HG03064 (cell line): ENCODE measurements at regions not wholly inside any gene's neighbourhood (a gene's known extent, or its start where the extent isn't known, plus 50 kb on each side); places are given as distances from the start of the nearest gene placed in this dataset.

Experiments used
- ATAC-seq: cut with Tn5 transposase; IDR thresholded peaks from one replicate; pipeline ENCODE4 v1.9.1; 2021; ENCODE audit warnings: low read depth; ENCODE audit not compliant: unreplicated experiment

DNA sequence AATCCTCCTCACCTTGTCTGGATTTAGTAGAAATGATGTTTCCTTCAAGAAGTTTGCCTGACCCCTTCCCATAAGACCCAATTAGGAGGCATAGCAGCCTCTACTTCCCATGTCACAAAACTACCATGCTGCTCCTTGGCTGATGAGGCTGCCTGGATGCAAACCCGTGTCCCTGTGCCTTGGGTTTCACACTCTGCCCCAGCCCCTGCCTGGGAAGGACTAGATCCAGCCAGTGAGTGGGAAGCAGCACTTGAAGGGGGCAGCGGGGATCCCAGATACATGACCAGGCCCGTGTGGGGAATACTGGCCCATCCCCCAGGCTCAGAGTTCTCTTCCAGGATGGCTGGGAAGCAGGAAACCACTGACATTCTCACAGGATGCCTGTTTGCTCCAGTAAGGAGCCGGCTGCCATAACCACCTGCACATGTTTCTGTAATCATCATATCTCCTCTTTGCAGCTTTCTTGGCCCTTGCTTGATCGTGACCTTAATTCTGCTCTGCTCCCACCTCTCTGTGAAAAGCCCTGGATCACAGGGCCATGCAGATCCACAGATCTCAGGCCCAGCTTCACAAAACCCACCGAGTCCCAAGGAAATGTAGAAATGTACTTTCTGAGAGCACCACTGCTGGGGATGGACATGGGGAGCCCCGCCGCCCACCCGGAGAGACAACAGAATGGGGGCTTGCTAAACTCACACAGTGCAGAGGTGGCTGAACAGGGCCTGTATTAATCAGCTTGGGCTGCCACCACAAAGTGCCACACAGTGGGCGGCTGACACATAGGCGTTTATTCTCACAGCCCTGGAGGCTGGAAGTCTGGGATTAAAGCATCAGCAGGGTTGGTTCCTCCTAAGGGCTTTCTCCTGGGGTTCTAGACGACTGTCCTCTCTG, 287.8 kb upstream of the IGFBP3 start:
- ATAC-seq, result no peak

- no peak for ATAC-seq
Measured at GRCh38 chr7:46207931-46208634, 287.0 kb upstream of the IGFBP3 start.

- ATAC-seq, result no peak
Measured at GRCh38 chr7:46206476-46207060, 285.5 kb upstream of the IGFBP3 start.

- ATAC-seq, result no peak
Measured at GRCh38 chr7:46205478-46205877, 284.4 kb upstream of the IGFBP3 start.

- no peak for ATAC-seq
Measured at GRCh38 chr7:46203926-46204325, 282.9 kb upstream of the IGFBP3 start.

- ATAC-seq, result no peak
Measured at GRCh38 chr7:46202379-46202778, 281.3 kb upstream of the IGFBP3 start.

DNA sequence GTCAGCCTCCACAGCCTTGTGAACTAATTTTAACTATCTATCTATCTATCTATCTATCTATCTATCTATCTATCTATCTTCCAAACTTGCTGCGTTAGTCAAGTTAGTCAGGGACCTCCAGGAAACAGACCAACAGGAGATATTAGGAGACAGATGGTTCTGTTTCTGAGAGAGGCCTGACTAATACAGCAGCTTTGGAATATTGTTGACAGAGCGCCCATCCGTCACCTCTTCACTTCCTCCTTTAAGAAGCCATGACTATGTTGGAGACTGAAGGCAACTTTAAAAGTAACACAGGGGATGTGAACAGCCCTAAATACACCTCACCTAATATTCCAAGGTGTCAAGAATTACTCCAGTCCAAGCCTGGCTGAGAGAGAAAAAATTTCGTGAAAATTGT, 280.9 kb upstream of the IGFBP3 start:
- no peak for ATAC-seq

DNA sequence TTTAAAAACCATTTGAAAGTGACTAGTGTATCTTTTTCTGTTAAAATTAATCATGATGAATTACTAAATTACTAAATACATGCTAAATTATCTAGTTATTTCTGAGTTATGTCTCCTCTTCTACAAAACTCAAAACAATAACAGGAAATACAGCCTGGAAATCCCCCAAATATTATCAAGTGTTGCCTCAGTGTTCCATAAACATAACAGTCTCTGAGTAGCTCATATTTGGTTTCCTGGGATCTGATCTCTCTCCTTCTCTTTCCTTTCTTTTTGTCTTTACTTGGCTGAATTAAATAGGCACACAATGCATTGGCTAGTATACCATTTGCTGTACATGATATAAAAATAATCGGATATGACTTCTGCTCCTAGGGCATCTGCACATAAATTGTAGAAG, 277.6 kb upstream of the IGFBP3 start:
- no peak for ATAC-seq

DNA sequence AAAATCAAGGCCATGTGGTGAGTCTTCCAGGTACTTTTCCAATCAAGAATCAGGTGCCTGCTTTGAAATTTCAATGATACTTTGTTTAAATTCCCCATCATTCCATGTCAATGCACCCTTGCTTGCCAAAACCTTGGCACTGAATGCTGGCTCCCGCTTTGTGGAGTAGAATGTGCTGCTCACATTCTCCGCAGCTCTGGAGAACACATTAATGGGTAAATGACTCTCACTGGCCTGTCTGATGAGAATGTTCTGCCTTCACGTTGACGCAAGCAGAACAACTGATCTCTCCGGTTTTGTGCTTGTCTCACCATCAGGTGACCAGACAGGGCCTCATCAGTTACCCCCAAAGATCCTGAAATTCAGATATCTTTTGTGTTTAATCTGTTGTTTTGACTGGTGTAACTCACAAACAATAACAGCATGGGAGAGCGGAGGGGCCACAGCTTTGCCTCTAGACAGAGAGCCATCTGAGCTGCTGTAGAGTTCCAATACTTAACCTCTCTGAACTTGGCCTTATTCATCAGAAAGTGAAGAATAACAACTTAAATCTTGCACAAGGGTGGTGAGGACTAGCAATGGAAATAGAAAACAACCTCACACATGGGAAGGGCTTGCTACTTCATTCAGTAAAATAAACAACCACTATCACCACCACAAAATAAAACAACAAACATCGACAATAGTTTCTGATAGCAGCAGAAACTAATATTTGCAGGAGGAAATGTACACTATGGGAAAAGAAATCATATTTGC, 276.9 kb upstream of the IGFBP3 start:
- no peak for ATAC-seq

- ATAC-seq, result no peak
Measured at GRCh38 chr7:46195934-46196333, 274.9 kb upstream of the IGFBP3 start.

DNA sequence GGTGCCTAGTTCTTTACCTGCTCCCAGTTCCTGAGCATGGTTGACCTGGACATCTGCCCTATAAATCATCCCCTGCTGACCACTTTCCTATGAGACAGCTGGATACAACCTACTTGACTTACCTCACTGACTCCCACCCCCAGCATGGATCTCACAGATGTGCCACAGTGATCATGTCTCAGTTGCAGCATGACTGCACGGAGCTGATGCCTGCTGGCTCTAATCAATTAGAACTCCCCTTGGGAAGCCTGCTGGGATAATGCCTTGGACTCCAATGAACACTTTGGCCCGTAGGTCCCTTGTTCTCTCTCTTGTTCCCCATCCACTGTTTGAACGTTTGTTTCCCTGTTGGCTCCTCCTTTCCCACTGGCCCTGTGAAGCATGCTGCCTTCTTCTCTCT, 271.2 kb upstream of the IGFBP3 start:
- ATAC-seq, result no peak

DNA sequence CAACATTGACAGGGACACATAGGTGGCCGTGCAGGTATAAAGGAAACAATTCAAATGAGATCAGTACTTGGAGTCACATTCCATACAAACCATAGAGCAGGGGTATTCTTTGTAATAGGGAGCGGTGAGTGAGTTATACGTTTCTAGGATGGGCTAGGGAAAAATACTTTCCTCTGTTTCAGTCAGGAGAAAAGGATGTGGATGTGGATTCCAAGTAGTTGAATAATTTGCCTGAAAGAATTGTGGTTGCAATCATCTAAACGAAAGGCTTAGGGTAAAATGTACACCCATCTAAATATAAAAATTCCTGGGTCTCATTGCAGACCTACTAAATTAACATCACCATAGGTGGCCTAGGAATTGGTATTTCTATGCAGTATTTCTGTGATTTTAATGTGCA, 270.7 kb upstream of the IGFBP3 start:
- ATAC-seq, result no peak

DNA sequence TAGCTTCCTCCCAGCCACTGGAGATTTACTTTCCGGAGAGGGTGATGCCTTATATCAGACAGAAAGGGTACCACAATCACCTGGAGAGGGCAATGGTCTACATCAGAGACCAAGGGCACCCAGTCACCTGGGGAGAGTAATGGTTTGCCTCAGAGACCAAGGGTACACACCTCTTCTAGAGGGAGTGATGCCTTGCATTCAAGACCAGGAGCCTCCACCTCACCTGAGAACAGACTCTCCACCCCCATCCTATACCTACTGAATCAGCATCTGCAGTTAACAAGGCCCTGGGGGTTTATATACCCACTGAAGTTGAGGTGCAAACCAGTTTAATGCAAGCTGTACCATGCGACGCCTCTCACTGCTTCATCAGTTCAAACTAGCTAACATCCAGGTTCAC, 270.2 kb upstream of the IGFBP3 start:
- no peak for ATAC-seq

DNA sequence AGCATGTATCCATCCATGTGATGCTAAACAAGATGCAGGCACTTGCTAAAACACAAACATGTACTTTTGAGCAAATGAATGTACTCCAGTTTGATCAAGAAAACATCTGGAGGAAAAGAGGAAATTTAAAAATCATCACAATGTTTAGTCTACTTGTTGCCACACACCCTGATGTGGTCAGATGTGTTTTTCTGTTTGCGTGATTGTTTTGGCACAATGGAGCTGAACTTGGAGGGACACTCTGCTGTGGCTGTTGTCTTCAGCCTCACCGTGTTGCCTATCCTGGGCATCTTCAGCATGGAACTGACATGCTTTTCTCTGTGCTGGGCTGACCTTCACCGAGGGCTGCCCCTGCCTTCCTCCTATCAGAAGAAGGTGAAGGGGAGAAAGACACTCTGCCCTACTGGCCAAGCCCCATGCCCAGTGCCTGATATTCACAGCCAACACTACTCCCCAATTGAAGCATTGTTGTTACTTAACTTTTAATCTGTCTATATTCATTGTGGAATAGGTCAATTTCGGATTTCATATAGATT, 268.3 kb upstream of the IGFBP3 start:
- ATAC-seq, result no peak

DNA sequence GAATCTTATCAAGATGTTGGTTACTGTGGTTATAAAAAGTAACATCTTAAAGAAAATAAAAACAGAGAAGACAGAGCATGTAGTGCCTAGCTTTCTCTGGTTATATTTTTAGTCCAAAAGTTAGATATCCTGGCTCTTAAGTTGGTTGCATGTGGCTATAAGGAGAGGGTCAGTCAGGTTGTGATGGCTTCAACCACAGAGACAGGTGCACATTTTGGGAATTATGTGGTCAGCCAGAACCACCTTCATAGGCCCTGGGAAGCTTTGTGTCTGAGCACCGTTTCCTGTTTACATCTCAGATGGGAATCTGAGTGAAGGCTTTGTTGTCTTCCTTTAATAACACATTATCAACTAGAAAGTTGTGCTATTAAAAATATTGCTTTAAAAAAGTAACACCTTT, 265.1 kb upstream of the IGFBP3 start:
- no peak for ATAC-seq

GRCh38 chr7:46179061-46179610, 258.1 kb upstream of the IGFBP3 start:
- no peak for ATAC-seq

- ATAC-seq, result no peak
Measured at GRCh38 chr7:46178661-46179060, 257.6 kb upstream of the IGFBP3 start.

DNA sequence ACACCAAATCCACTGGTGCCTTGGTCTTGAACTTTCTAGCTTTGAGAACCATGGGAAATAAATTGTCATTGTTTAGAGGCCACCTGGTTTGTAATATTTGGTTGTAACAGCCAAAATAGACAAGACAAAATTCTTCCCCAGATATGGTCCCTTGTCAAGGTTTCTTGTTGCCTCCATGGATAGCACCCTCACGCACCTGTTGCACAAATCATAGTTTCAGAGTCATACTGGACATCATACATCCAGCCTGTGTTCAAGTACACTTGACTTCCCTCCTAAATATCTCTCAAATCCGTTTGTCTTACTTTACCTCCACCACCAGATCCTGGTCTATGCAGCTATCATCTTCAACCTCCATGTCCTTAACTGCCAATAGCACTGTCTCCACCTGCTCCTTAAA, 256.7 kb upstream of the IGFBP3 start:
- no peak for ATAC-seq

DNA sequence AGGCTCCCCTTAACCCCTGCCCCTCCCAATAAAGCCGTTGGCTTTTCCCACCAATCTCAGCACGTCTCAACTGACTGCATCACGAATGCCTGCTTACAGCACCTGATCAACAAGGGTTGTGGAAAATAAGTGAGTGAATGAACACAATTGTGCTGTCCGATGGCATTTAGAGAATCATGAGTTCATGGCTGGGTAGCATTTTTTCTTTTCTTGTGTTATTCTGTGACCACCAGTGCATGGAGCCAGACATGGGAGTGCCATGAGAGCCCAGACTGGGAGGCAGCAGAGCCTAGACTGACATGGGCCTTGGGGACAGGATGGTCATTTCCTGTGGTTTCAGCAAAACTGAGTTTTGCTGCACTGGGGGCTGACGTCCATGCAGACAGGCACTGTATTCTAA, 254.1 kb upstream of the IGFBP3 start:
- ATAC-seq, result no peak

DNA sequence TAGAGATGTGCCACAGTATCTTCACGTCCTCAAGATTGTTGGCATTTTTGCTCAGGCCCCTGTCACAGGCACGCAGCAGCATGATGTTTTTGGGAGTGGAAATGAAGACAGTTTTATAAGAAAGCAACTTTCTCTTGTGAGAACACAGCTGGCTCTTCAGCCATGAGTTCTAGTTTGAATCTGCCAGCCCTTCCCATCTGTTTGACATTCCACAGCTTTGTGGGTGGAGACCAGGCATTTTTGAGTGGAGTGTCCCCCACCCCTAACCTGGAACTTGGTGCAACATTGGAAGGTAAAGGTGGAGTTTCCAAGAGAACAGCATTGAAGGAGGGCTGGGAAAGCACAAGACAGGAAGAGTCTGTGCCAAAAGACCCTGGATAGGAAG, 253.1 kb upstream of the IGFBP3 start:
- ATAC-seq, result no peak
